ENCODE measurements at regions not wholly inside any gene's neighbourhood (a gene's known extent, or its start where the extent isn't known, plus 50 kb on each side); places are given as distances from the start of the nearest gene placed in this dataset.

DNA sequence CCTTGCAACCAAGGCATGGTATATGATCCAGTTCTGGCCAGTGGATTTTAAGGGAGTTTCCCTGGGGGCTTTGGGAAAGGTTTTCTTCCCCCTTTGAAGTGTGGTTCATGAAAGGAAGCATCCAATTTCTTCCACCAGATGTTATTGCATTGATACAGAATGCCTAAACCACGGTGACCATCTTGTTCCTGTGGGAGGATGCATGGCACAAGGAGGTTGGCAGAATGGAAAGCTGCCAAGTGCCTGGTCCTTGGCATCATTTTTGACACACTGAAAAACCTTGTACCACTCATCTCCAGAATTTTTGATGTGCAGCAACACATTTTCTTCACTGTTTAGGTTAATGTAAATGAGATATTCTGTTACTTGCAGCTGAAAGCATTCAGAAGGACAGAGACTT is 55.2 kb upstream of the CXCR4 start:
- TF ChIP-seq, protein P1, sequence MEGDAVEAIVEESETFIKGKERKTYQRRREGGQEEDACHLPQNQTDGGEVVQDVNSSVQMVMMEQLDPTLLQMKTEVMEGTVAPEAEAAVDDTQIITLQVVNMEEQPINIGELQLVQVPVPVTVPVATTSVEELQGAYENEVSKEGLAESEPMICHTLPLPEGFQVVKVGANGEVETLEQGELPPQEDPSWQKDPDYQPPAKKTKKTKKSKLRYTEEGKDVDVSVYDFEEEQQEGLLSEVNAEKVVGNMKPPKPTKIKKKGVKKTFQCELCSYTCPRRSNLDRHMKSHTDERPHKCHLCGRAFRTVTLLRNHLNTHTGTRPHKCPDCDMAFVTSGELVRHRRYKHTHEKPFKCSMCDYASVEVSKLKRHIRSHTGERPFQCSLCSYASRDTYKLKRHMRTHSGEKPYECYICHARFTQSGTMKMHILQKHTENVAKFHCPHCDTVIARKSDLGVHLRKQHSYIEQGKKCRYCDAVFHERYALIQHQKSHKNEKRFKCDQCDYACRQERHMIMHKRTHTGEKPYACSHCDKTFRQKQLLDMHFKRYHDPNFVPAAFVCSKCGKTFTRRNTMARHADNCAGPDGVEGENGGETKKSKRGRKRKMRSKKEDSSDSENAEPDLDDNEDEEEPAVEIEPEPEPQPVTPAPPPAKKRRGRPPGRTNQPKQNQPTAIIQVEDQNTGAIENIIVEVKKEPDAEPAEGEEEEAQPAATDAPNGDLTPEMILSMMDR (IDR thresholded peaks at IDR 0.05; ENCODE audit: insufficient read depth, low read depth, low read length): no peak
- no peak for TF ChIP-seq EZH2 (IDR thresholded peaks at IDR 0.05; ENCODE audit: insufficient read depth, low read length)
